ENCODE measurements at regions not wholly inside any gene's neighbourhood (a gene's known extent, or its start where the extent isn't known, plus 50 kb on each side); places are given as distances from the start of the nearest gene placed in this dataset.
"Not testable (repeated sequence)": the region's sequence is repeated elsewhere in the genome, so short reads cannot be mapped to it uniquely, and the experiment has no call there.

GRCh38 chr16:32083891-32084290 is 169.2 kb upstream of the TP53TG3D start:
- H3K18ac ChIP-seq (ENCODE audit: low read depth in 1 of 2, low read length in 2 of 2); H2AFZ ChIP-seq (ENCODE audit: low read depth, low read length); H3K27ac ChIP-seq (ENCODE audit: low read length, poor library complexity, severe bottlenecking); H3K23ac ChIP-seq (ENCODE audit: low read length in 2 of 2); H4K8ac ChIP-seq (ENCODE audit: low read length); DNase-seq; H3K4me2 ChIP-seq (ENCODE audit: low read length, poor library complexity, severe bottlenecking); H3K4ac ChIP-seq (ENCODE audit: low read depth in 1 of 2, low read length in 2 of 2); H2AK5ac ChIP-seq (ENCODE audit: low read length, severe bottlenecking); H2BK12ac ChIP-seq (ENCODE audit: low read length in 2 of 2); H3K79me1 ChIP-seq (replicated peaks; ENCODE audit: low read length, poor library complexity, severe bottlenecking); H2BK5ac ChIP-seq (ENCODE audit: low read depth, low read length, poor library complexity, severe bottlenecking); H2BK120ac ChIP-seq (ENCODE audit: low read depth, low read length); H3K27me3 ChIP-seq (ENCODE audit: control insufficient read depth in 1 of 2, insufficient read depth in 1 of 2, low read length in 2 of 2); H3K9me3 ChIP-seq (ENCODE audit: control insufficient read depth, low read length); H2BK15ac ChIP-seq (ENCODE audit: low read depth, poor library complexity, severe bottlenecking); H4K91ac ChIP-seq (ENCODE audit: low read length); H3K4me3 ChIP-seq (ENCODE audit: insufficient read depth in 1 of 2, low read depth in 1 of 2, low read length in 2 of 2); H3K36me3 ChIP-seq (ENCODE audit: control insufficient read depth in 1 of 2, insufficient read depth in 2 of 2, low read depth in 1 of 2, low read length in 2 of 2); H3K4me1 ChIP-seq (ENCODE audit: control insufficient read depth, insufficient read depth, low read depth, low read length); H3K9ac ChIP-seq (ENCODE audit: low read length); H3K14ac ChIP-seq (ENCODE audit: low read length in 2 of 2): not testable (repeated sequence)
- WGBS = 66% methylated on average over 11 of the region's 15 CpGs

GRCh38 chr16:32084656-32085401 is 168.3 kb upstream of the TP53TG3D start:
- not testable (repeated sequence) for H2BK5ac ChIP-seq (ENCODE audit: low read depth, low read length, poor library complexity, severe bottlenecking); H3K18ac ChIP-seq (ENCODE audit: low read depth in 1 of 2, low read length in 2 of 2); H2AK5ac ChIP-seq (ENCODE audit: low read length, severe bottlenecking); H3K27me3 ChIP-seq (ENCODE audit: control insufficient read depth in 1 of 2, insufficient read depth in 1 of 2, low read length in 2 of 2); H4K91ac ChIP-seq (ENCODE audit: low read length); H2BK120ac ChIP-seq (ENCODE audit: low read depth, low read length); H3K79me1 ChIP-seq (replicated peaks; ENCODE audit: low read length, poor library complexity, severe bottlenecking); H2BK12ac ChIP-seq (ENCODE audit: low read length in 2 of 2); H3K4me2 ChIP-seq (ENCODE audit: low read length, poor library complexity, severe bottlenecking); H3K4me3 ChIP-seq (ENCODE audit: insufficient read depth in 1 of 2, low read depth in 1 of 2, low read length in 2 of 2); H3K36me3 ChIP-seq (ENCODE audit: control insufficient read depth in 1 of 2, insufficient read depth in 2 of 2, low read depth in 1 of 2, low read length in 2 of 2); H3K4ac ChIP-seq (ENCODE audit: low read depth in 1 of 2, low read length in 2 of 2); H3K9ac ChIP-seq (ENCODE audit: low read length); H3K23ac ChIP-seq (ENCODE audit: low read length in 2 of 2); H3K14ac ChIP-seq (ENCODE audit: low read length in 2 of 2); DNase-seq; H4K8ac ChIP-seq (ENCODE audit: low read length); H2AFZ ChIP-seq (ENCODE audit: low read depth, low read length); H3K9me3 ChIP-seq (ENCODE audit: control insufficient read depth, low read length); H3K27ac ChIP-seq (ENCODE audit: low read length, poor library complexity, severe bottlenecking); H3K4me1 ChIP-seq (ENCODE audit: control insufficient read depth, insufficient read depth, low read depth, low read length); H2BK15ac ChIP-seq (ENCODE audit: low read depth, poor library complexity, severe bottlenecking)
- WGBS = 96% methylated on average over 43 of the region's 86 CpGs

- H2BK15ac ChIP-seq (ENCODE audit: low read depth, poor library complexity, severe bottlenecking); H2BK5ac ChIP-seq (ENCODE audit: low read depth, low read length, poor library complexity, severe bottlenecking); H4K8ac ChIP-seq (ENCODE audit: low read length); H3K9me3 ChIP-seq (ENCODE audit: control insufficient read depth, low read length); H2BK120ac ChIP-seq (ENCODE audit: low read depth, low read length); H3K4me1 ChIP-seq (ENCODE audit: control insufficient read depth, insufficient read depth, low read depth, low read length); H2AK5ac ChIP-seq (ENCODE audit: low read length, severe bottlenecking); H3K36me3 ChIP-seq (ENCODE audit: control insufficient read depth in 1 of 2, insufficient read depth in 2 of 2, low read depth in 1 of 2, low read length in 2 of 2); H3K23ac ChIP-seq (ENCODE audit: low read length in 2 of 2); H3K9ac ChIP-seq (ENCODE audit: low read length); H2BK12ac ChIP-seq (ENCODE audit: low read length in 2 of 2); H3K79me1 ChIP-seq (replicated peaks; ENCODE audit: low read length, poor library complexity, severe bottlenecking); H3K4me2 ChIP-seq (ENCODE audit: low read length, poor library complexity, severe bottlenecking); H3K27me3 ChIP-seq (ENCODE audit: control insufficient read depth in 1 of 2, insufficient read depth in 1 of 2, low read length in 2 of 2); H3K14ac ChIP-seq (ENCODE audit: low read length in 2 of 2); DNase-seq; H2AFZ ChIP-seq (ENCODE audit: low read depth, low read length); H4K91ac ChIP-seq (ENCODE audit: low read length); H3K18ac ChIP-seq (ENCODE audit: low read depth in 1 of 2, low read length in 2 of 2); H3K4ac ChIP-seq (ENCODE audit: low read depth in 1 of 2, low read length in 2 of 2); H3K27ac ChIP-seq (ENCODE audit: low read length, poor library complexity, severe bottlenecking): not testable (repeated sequence)
- peak overlapping the region in 1 of 2 experiments; percentile 24 for H3K4me3 ChIP-seq (ENCODE audit: insufficient read depth in 1 of 2, low read depth in 1 of 2, low read length in 2 of 2)
- 97% methylated on average over 49 of the region's 65 CpGs for WGBS
Measured at GRCh38 chr16:32085438-32086141, 167.5 kb upstream of the TP53TG3D start.

DNA sequence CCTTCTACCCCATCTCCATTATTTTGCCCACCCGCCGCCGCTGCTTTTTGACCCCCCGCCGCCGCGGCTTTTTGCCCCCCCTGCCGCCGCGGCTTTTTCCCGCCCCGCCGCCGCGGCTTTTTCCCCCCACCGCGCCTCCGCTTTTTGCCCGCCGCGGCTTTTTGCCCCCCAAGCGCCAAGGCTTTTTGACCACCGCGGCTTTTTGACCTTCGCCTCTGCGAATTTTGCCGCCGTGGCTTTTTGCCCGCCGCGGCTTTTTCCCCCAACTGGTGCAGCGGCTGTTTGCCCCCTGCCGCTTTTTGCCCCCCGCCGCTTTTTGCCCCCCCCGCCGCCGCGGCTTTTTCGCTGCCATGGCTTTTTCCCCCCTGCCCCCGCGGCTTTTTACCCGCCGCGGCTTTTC is 137.5 kb upstream of the TP53TG3D start:
- H3K4me1 ChIP-seq (ENCODE audit: control insufficient read depth, insufficient read depth, low read depth, low read length) = not testable (repeated sequence)

More for the DNA sequence above, 137.5 kb upstream of the TP53TG3D start:
- not testable (repeated sequence) for H3K27ac ChIP-seq (ENCODE audit: low read length, poor library complexity, severe bottlenecking); H3K9ac ChIP-seq (ENCODE audit: low read length); H3K9me3 ChIP-seq (ENCODE audit: control insufficient read depth, low read length); H2BK120ac ChIP-seq (ENCODE audit: low read depth, low read length); H2BK5ac ChIP-seq (ENCODE audit: low read depth, low read length, poor library complexity, severe bottlenecking); H2BK12ac ChIP-seq (ENCODE audit: low read length in 2 of 2); H3K4me3 ChIP-seq (ENCODE audit: insufficient read depth in 1 of 2, low read depth in 1 of 2, low read length in 2 of 2); H2BK15ac ChIP-seq (ENCODE audit: low read depth, poor library complexity, severe bottlenecking); H3K4ac ChIP-seq (ENCODE audit: low read depth in 1 of 2, low read length in 2 of 2); H2AK5ac ChIP-seq (ENCODE audit: low read length, severe bottlenecking); H3K36me3 ChIP-seq (ENCODE audit: control insufficient read depth in 1 of 2, insufficient read depth in 2 of 2, low read depth in 1 of 2, low read length in 2 of 2); H3K14ac ChIP-seq (ENCODE audit: low read length in 2 of 2); H3K23ac ChIP-seq (ENCODE audit: low read length in 2 of 2); H4K8ac ChIP-seq (ENCODE audit: low read length); H3K27me3 ChIP-seq (ENCODE audit: control insufficient read depth in 1 of 2, insufficient read depth in 1 of 2, low read length in 2 of 2); H3K4me2 ChIP-seq (ENCODE audit: low read length, poor library complexity, severe bottlenecking); H3K79me1 ChIP-seq (replicated peaks; ENCODE audit: low read length, poor library complexity, severe bottlenecking); DNase-seq; H3K18ac ChIP-seq (ENCODE audit: low read depth in 1 of 2, low read length in 2 of 2); H4K91ac ChIP-seq (ENCODE audit: low read length); H2AFZ ChIP-seq (ENCODE audit: low read depth, low read length)
- WGBS = 97% methylated on average over 34 of the region's 45 CpGs

Data from mesenchymal stem cell (in vitro differentiated cells and primary cell).